ENCODE measurements at regions not wholly inside any gene's neighbourhood (a gene's known extent, or its start where the extent isn't known, plus 50 kb on each side); places are given as distances from the start of the nearest gene placed in this dataset.

DNA sequence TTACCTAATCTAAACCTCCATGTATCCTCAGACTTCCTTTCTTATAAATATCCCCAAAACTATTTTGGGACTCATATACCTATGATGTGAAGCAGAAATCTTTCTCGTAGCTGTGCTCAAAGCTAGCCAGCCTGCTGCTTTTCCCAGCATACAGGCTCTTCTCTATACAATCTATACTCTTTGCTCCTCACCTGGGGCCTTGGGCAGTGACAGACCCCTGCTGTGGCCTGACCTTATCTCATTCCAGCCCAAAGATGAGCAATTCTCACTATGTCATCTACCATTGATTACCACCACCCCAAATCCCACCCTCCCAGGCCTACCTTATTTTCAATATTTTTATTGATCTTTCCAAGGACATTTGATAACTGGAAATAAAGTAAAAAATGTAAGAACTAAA, 83.2 kb upstream of the FBXL4 start:
- Histone ChIP-seq H3K9me3 (ENCODE audit: low read length) (no peaks in the 10 kb centered on the region), H3K27ac (ENCODE audit: low read length) (no peak overlapping the region), H3K36me3 (ENCODE audit: insufficient read depth, low read length) (no peaks in the 10 kb centered on the region), H3K9me2 (ENCODE audit: insufficient read depth, low read length) (no peaks in the 10 kb centered on the region), H3K27me3 (ENCODE audit: insufficient read depth, low read depth, low read length) (no peaks in the 10 kb centered on the region), H2AFZ (ENCODE audit: low read depth, low read length) (no peak overlapping the region), H3K79me2 (replicated peaks; ENCODE audit: insufficient read depth, low read length) (no peaks in the 10 kb centered on the region), H3K4me3 (ENCODE audit: low read length) (no peak overlapping the region), H3F3A (ENCODE audit: insufficient read depth, low read length, poor library complexity, severe bottlenecking) (no peaks in the 10 kb centered on the region), H3K4me2 (ENCODE audit: low read length) (no peak overlapping the region), H4K20me1 (ENCODE audit: insufficient read depth) (no peaks in the 10 kb centered on the region), H3K9ac (ENCODE audit: low read length) (no peak overlapping the region)
- TF ChIP-seq, protein P1, sequence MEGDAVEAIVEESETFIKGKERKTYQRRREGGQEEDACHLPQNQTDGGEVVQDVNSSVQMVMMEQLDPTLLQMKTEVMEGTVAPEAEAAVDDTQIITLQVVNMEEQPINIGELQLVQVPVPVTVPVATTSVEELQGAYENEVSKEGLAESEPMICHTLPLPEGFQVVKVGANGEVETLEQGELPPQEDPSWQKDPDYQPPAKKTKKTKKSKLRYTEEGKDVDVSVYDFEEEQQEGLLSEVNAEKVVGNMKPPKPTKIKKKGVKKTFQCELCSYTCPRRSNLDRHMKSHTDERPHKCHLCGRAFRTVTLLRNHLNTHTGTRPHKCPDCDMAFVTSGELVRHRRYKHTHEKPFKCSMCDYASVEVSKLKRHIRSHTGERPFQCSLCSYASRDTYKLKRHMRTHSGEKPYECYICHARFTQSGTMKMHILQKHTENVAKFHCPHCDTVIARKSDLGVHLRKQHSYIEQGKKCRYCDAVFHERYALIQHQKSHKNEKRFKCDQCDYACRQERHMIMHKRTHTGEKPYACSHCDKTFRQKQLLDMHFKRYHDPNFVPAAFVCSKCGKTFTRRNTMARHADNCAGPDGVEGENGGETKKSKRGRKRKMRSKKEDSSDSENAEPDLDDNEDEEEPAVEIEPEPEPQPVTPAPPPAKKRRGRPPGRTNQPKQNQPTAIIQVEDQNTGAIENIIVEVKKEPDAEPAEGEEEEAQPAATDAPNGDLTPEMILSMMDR (IDR thresholded peaks at IDR 0.05; ENCODE audit: poor library complexity, severe bottlenecking): no peak
- no peak for TF ChIP-seq EZH2 (IDR thresholded peaks at IDR 0.05; ENCODE audit: borderline replicate concordance, insufficient read depth, low read length, poor library complexity, severe bottlenecking)
- TF ChIP-seq POLR2AphosphoS5 (IDR thresholded peaks at IDR 0.05): no peak
- TF ChIP-seq EP300 (conservative IDR thresholded peaks at IDR 0.05; ENCODE audit: poor library complexity, severe bottlenecking): no peak
- TF ChIP-seq SMC3 (conservative IDR thresholded peaks at IDR 0.05; ENCODE audit: poor library complexity): no peak
- TF ChIP-seq MXI1 (conservative IDR thresholded peaks at IDR 0.05; ENCODE audit: poor library complexity, severe bottlenecking): no peak
- TF ChIP-seq TAF1 (IDR thresholded peaks at IDR 0.05; ENCODE audit: low read depth): no peak
- TF ChIP-seq, protein P2, sequence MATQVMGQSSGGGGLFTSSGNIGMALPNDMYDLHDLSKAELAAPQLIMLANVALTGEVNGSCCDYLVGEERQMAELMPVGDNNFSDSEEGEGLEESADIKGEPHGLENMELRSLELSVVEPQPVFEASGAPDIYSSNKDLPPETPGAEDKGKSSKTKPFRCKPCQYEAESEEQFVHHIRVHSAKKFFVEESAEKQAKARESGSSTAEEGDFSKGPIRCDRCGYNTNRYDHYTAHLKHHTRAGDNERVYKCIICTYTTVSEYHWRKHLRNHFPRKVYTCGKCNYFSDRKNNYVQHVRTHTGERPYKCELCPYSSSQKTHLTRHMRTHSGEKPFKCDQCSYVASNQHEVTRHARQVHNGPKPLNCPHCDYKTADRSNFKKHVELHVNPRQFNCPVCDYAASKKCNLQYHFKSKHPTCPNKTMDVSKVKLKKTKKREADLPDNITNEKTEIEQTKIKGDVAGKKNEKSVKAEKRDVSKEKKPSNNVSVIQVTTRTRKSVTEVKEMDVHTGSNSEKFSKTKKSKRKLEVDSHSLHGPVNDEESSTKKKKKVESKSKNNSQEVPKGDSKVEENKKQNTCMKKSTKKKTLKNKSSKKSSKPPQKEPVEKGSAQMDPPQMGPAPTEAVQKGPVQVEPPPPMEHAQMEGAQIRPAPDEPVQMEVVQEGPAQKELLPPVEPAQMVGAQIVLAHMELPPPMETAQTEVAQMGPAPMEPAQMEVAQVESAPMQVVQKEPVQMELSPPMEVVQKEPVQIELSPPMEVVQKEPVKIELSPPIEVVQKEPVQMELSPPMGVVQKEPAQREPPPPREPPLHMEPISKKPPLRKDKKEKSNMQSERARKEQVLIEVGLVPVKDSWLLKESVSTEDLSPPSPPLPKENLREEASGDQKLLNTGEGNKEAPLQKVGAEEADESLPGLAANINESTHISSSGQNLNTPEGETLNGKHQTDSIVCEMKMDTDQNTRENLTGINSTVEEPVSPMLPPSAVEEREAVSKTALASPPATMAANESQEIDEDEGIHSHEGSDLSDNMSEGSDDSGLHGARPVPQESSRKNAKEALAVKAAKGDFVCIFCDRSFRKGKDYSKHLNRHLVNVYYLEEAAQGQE (IDR thresholded peaks at IDR 0.05; ENCODE audit: borderline replicate concordance): no peak
- no peak for TF ChIP-seq RAD21 (conservative IDR thresholded peaks at IDR 0.05)

DNA sequence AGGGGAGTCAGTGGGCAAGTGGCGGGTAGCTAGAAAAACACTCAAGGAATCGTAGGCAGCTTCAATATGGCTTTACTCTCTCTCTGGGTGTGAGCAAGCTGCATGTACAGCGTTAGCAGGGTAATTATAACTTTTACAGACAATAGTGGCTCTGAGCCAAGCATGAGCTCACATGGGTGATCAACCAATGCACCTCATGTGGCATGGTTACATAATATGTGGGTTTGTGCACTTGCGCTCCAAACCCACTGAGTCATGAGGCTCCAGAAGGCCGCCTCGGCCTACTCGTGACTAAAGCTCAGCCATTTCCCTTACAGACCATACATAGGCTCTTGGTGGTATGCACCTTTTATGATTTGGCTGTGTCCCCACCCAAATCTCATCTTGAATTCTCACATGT, 78.4 kb upstream of the FBXL4 start:
- H4K20me1 ChIP-seq (ENCODE audit: insufficient read depth): no peaks in the 10 kb centered on the region
- H3K9me2 ChIP-seq (ENCODE audit: insufficient read depth, low read length): no peaks in the 10 kb centered on the region
- H2AFZ ChIP-seq (ENCODE audit: low read depth, low read length): no peak overlapping the region
- H3K27ac ChIP-seq (ENCODE audit: low read length): no peak overlapping the region
- no peak overlapping the region for H3K4me3 ChIP-seq (ENCODE audit: low read length)
- H3K9ac ChIP-seq (ENCODE audit: low read length): no peak overlapping the region
- H3K79me2 ChIP-seq (replicated peaks; ENCODE audit: insufficient read depth, low read length): no peaks in the 10 kb centered on the region
- no peaks in the 10 kb centered on the region for H3K27me3 ChIP-seq (ENCODE audit: insufficient read depth, low read depth, low read length)
- H3K4me2 ChIP-seq (ENCODE audit: low read length): no peak overlapping the region
- no peaks in the 10 kb centered on the region for H3F3A ChIP-seq (ENCODE audit: insufficient read depth, low read length, poor library complexity, severe bottlenecking)
- TF ChIP-seq, protein P1 (IDR thresholded peaks at IDR 0.05; ENCODE audit: poor library complexity, severe bottlenecking): no peak
- TF ChIP-seq RAD21 (conservative IDR thresholded peaks at IDR 0.05) (no peak), MXI1 (conservative IDR thresholded peaks at IDR 0.05; ENCODE audit: poor library complexity, severe bottlenecking) (no peak), POLR2AphosphoS5 (IDR thresholded peaks at IDR 0.05) (no peak), EZH2 (IDR thresholded peaks at IDR 0.05; ENCODE audit: borderline replicate concordance, insufficient read depth, low read length, poor library complexity, severe bottlenecking) (no peak), SMC3 (conservative IDR thresholded peaks at IDR 0.05; ENCODE audit: poor library complexity) (no peak), TAF1 (IDR thresholded peaks at IDR 0.05; ENCODE audit: low read depth) (no peak), EP300 (conservative IDR thresholded peaks at IDR 0.05; ENCODE audit: poor library complexity, severe bottlenecking) (no peak)
- TF ChIP-seq, protein P2 (IDR thresholded peaks at IDR 0.05; ENCODE audit: borderline replicate concordance): no peak
- H3K36me3 ChIP-seq (ENCODE audit: insufficient read depth, low read length): no peaks in the 10 kb centered on the region
- H3K9me3 ChIP-seq (ENCODE audit: low read length): no peaks in the 10 kb centered on the region
